Breast epithelium (tissue), 4 donors: ENCODE measurements at regions not wholly inside any gene's neighbourhood (a gene's known extent, or its start where the extent isn't known, plus 50 kb on each side); places are given as distances from the start of the nearest gene placed in this dataset.

Experiments used
- DNase-seq, 2 donors: peaks; one replicate each; pipeline ENCODE4 v3.0.0-alpha.2; 2019; ENCODE audit warnings: low spot score in 2 of 2
- H3K27ac ChIP-seq, 2 donors: fragments of 200-600 bp; sonication (generic) in 1 of 2; one replicate each; pipeline ENCODE4 v1.5.1; 2016 to 2019; ENCODE audit warnings: mild to moderate bottlenecking in 1 of 2
- H3K27me3 ChIP-seq, 2 donors: fragments of 200-600 bp; sonication (generic) in 1 of 2; one replicate each; pipeline versions ENCODE4 v1.5.1 to v1.6.0; 2017 to 2019; ENCODE audit warnings: control low read depth in 1 of 2, mild to moderate bottlenecking in 1 of 2
- H3K36me3 ChIP-seq: fragments of 200-600 bp; one replicate; pipeline ENCODE4 v1.5.1; 2019
- H3K4me1 ChIP-seq, 2 donors: fragments of 200-600 bp; sonication (generic); one replicate each; pipeline ENCODE4 v1.5.1; 2016 to 2019; ENCODE audit warnings: control low read depth in 1 of 2
- H3K4me3 ChIP-seq, 3 donors: fragments of 200-600 bp; sonication (generic); 1 replicate in 2 of 3; 2 replicates in 1 of 3; pipeline ENCODE4 v1.5.1; 2016 to 2019; ENCODE audit warnings: mild to moderate bottlenecking in 3 of 3, moderate library complexity in 2 of 3
- H3K9me3 ChIP-seq, 2 donors: fragments of 200-600 bp; sonication (generic) in 1 of 2; one replicate each; pipeline ENCODE4 v1.5.1; 2016 to 2019; ENCODE audit warnings: control low read depth in 1 of 2
- CTCF ChIP-seq, 3 donors: fragments of 450-650 bp; IDR thresholded peaks; one replicate each; pipeline ENCODE4 v1.5.1; 2016 to 2017; ENCODE audit warnings: antibody characterized with exemption in 3 of 3, mild to moderate bottlenecking in 3 of 3, moderate library complexity in 3 of 3
- POLR2A ChIP-seq: fragments of 450-650 bp; IDR thresholded peaks from one replicate; pipeline ENCODE4 v1.6.1; 2016; ENCODE audit warnings: antibody characterized with exemption, mild to moderate bottlenecking, moderate library complexity
- POLR2AphosphoS5 ChIP-seq, 3 donors: sonication (generic); formaldehyde crosslinking; IDR thresholded peaks; one replicate each; pipeline ENCODE4 v1.6.1; 2017; ENCODE audit warnings: antibody characterized with exemption in 3 of 3
- intact Hi-C: fragments of 100-400 bp; cut with DNase I; formaldehyde crosslinking; loops from one replicate; pipeline ENCODE4 v1.15.1; 2023; ENCODE audit warnings: low total_unique reads

- Histone ChIP-seq H3K4me1 (no peaks in the 10 kb centered on the region), H3K4me3 (no peak overlapping the region), H3K9me3 (no peaks in the 10 kb centered on the region), H3K36me3 (no peaks in the 10 kb centered on the region), H3K27ac (no peak overlapping the region), H3K27me3 (no peaks in the 10 kb centered on the region)
- TF ChIP-seq POLR2AphosphoS5 (IDR thresholded peaks at IDR 0.05) (no peak), POLR2A (no peak), CTCF (IDR thresholded peaks at IDR 0.05) (no peak)
- intact Hi-C loops: no loop called here
- no peak for DNase-seq
Observed at GRCh38 chr2:180416627-180417026, 409.5 kb upstream of the CWC22 start.

- Histone ChIP-seq H3K27ac (no peak overlapping the region), H3K4me1 (no peaks in the 10 kb centered on the region), H3K9me3 (no peaks in the 10 kb centered on the region), H3K27me3 (no peaks in the 10 kb centered on the region), H3K4me3 (no peak overlapping the region), H3K36me3 (no peaks in the 10 kb centered on the region)
- DNase-seq: no peak
- TF ChIP-seq CTCF (IDR thresholded peaks at IDR 0.05) (no peak), POLR2AphosphoS5 (IDR thresholded peaks at IDR 0.05) (no peak), POLR2A (no peak)
- intact Hi-C loops: no loop called here
Observed at GRCh38 chr2:180413336-180413735, 406.2 kb upstream of the CWC22 start.

GRCh38 chr2:180412219-180412618 is 405.1 kb upstream of the CWC22 start:
- H3K27ac ChIP-seq: no peak overlapping the region
- H3K9me3 ChIP-seq: no peaks in the 10 kb centered on the region
- no peaks in the 10 kb centered on the region for H3K4me1 ChIP-seq
- no peak for TF ChIP-seq POLR2A
- TF ChIP-seq CTCF (IDR thresholded peaks at IDR 0.05): no peak
- no peak for TF ChIP-seq POLR2AphosphoS5 (IDR thresholded peaks at IDR 0.05)
- intact Hi-C loops: no loop called here
- no peaks in the 10 kb centered on the region for H3K27me3 ChIP-seq
- no peaks in the 10 kb centered on the region for H3K36me3 ChIP-seq
- DNase-seq: no peak
- H3K4me3 ChIP-seq: no peak overlapping the region

GRCh38 chr2:180411661-180412060 is 404.6 kb upstream of the CWC22 start:
- no peaks in the 10 kb centered on the region for H3K4me1 ChIP-seq
- no peak for DNase-seq
- H3K9me3 ChIP-seq: no peaks in the 10 kb centered on the region
- no peaks in the 10 kb centered on the region for H3K36me3 ChIP-seq
- H3K27ac ChIP-seq: no peak overlapping the region
- intact Hi-C loops: no loop called here
- no peak overlapping the region for H3K4me3 ChIP-seq
- no peak for TF ChIP-seq CTCF (IDR thresholded peaks at IDR 0.05)
- no peak for TF ChIP-seq POLR2AphosphoS5 (IDR thresholded peaks at IDR 0.05)
- no peak for TF ChIP-seq POLR2A
- no peaks in the 10 kb centered on the region for H3K27me3 ChIP-seq

- Histone ChIP-seq H3K27me3 (no peaks in the 10 kb centered on the region), H3K4me3 (no peak overlapping the region), H3K27ac (no peak overlapping the region), H3K9me3 (no peaks in the 10 kb centered on the region), H3K4me1 (no peaks in the 10 kb centered on the region), H3K36me3 (no peaks in the 10 kb centered on the region)
- DNase-seq: no peak
- no peak for TF ChIP-seq POLR2A
- no peak for TF ChIP-seq CTCF (IDR thresholded peaks at IDR 0.05)
- no peak for TF ChIP-seq POLR2AphosphoS5 (IDR thresholded peaks at IDR 0.05)
- intact Hi-C loops: no loop called here
Observed at GRCh38 chr2:180406687-180407086, 399.6 kb upstream of the CWC22 start.
